OCI-LY7 (cell line): ENCODE measurements at regions not wholly inside any gene's neighbourhood (a gene's known extent, or its start where the extent isn't known, plus 50 kb on each side); places are given as distances from the start of the nearest gene placed in this dataset.

Experiments used
- EZH2phosphoT487 ChIP-seq: fragments of 200-600 bp; sonication (generic); IDR thresholded peaks from 2 replicates; pipeline ENCODE4 v1.6.1; 2018; ENCODE audit warnings: low read depth, borderline replicate concordance, mild to moderate bottlenecking, mixed run types, antibody characterized with exemption, low read length, moderate library complexity, mixed read lengths
- TF ChIP-seq, protein P1 (sequence below): fragments of 200-600 bp; sonication (generic); conservative IDR thresholded peaks from 2 replicates; pipeline ENCODE4 v1.5.1; 2014; ENCODE audit warnings: mild to moderate bottlenecking, antibody characterized with exemption, low read length, moderate library complexity, mixed read lengths

DNA sequence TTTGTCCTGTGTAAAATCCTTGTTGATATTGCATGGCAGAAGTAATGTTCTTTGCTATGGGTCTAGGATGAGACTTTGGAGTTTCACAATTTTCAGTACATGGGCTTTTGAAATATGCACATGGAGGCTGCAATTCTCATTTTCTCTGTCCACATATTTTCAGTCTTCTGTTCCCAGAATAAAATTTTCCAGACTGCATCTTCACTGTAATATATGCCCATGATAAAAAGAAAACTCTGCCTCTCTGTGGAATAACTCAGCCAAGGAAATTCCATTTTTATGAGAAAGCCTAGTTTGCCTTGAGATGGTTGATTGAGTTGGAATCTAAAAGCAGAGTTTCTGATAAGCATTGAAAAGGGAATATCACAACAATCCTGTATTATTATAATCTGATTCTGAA lies 601.4 kb upstream of the AADAT start:
- TF ChIP-seq, protein P1, sequence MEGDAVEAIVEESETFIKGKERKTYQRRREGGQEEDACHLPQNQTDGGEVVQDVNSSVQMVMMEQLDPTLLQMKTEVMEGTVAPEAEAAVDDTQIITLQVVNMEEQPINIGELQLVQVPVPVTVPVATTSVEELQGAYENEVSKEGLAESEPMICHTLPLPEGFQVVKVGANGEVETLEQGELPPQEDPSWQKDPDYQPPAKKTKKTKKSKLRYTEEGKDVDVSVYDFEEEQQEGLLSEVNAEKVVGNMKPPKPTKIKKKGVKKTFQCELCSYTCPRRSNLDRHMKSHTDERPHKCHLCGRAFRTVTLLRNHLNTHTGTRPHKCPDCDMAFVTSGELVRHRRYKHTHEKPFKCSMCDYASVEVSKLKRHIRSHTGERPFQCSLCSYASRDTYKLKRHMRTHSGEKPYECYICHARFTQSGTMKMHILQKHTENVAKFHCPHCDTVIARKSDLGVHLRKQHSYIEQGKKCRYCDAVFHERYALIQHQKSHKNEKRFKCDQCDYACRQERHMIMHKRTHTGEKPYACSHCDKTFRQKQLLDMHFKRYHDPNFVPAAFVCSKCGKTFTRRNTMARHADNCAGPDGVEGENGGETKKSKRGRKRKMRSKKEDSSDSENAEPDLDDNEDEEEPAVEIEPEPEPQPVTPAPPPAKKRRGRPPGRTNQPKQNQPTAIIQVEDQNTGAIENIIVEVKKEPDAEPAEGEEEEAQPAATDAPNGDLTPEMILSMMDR, result no peak
- no peak for TF ChIP-seq EZH2phosphoT487
